HEK293T (cell line): ENCODE measurements at regions not wholly inside any gene's neighbourhood (a gene's known extent, or its start where the extent isn't known, plus 50 kb on each side); places are given as distances from the start of the nearest gene placed in this dataset.

ENCODE experiments used
- BHLHE40 ChIP-seq: fragments of 450-650 bp; IDR thresholded peaks from 2 replicates; pipeline ENCODE4 v1.6.1; 2016; ENCODE audit warnings: mild to moderate bottlenecking, moderate library complexity, borderline replicate concordance
- FOXM1 ChIP-seq: fragments of 450-650 bp; IDR thresholded peaks from 2 replicates; pipeline ENCODE4 v1.6.1; 2017; ENCODE audit warnings: mild to moderate bottlenecking, borderline replicate concordance
- NFRKB ChIP-seq: fragments of 450-650 bp; IDR thresholded peaks from 2 replicates; pipeline ENCODE4 v1.6.1; 2016; ENCODE audit warnings: mild to moderate bottlenecking, moderate library complexity
- SP1 ChIP-seq: fragments of 450-650 bp; IDR thresholded peaks from 2 replicates; pipeline ENCODE4 v1.6.1; 2017
- SUZ12 ChIP-seq: fragments of 450-650 bp; IDR thresholded peaks from 2 replicates; pipeline ENCODE4 v1.6.1; 2016; ENCODE audit warnings: mild to moderate bottlenecking
- TARDBP ChIP-seq: fragments of 450-650 bp; IDR thresholded peaks from 2 replicates; pipeline ENCODE4 v1.6.1; 2016
- TF ChIP-seq, protein P1 (sequence below): fragments of 450-650 bp; IDR thresholded peaks from 2 replicates; pipeline ENCODE4 v1.6.1; 2016

DNA sequence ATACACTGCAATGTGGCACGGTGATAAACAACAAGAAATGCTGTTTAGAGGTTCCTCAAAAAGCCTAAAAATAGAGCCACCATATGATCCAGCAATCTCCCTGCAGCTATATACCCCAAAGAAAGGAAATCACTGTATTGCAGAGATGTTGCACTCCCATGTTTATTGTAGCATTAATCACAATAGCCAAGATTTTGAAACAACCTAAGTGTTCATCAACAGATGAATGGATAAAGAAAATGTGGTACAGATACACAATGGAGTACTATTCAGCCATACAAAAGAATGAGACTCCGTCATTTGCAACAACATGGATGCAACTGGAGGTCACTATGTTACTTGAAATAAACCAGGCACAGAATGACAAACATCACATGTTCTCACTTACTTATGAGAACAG, 365.8 kb upstream of the DIPK2B start:
- TF ChIP-seq TARDBP (no peak), SUZ12 (no peak), FOXM1 (no peak), NFRKB (no peak), SP1 (no peak), BHLHE40 (no peak)
- TF ChIP-seq, protein P1, sequence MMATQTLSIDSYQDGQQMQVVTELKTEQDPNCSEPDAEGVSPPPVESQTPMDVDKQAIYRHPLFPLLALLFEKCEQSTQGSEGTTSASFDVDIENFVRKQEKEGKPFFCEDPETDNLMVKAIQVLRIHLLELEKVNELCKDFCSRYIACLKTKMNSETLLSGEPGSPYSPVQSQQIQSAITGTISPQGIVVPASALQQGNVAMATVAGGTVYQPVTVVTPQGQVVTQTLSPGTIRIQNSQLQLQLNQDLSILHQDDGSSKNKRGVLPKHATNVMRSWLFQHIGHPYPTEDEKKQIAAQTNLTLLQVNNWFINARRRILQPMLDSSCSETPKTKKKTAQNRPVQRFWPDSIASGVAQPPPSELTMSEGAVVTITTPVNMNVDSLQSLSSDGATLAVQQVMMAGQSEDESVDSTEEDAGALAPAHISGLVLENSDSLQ: no peak
